GM12878 (cell line): ENCODE measurements at regions not wholly inside any gene's neighbourhood (a gene's known extent, or its start where the extent isn't known, plus 50 kb on each side); places are given as distances from the start of the nearest gene placed in this dataset.

Source experiments
- ATAC-seq: fragments of 200-7000 bp; cut with Tn5 transposase; 3 replicates; pipeline ENCODE4 v1.9.1; 2020; ENCODE audit warnings: mild to moderate bottlenecking, moderate library complexity
- BruUV-seq: library from RNA; stranded (reverse); fragments of 400-500 nt; replicated peaks from 2 replicates; lab custom pipeline; 2021; lab: Mats Ljungman, UMichigan
- CTCF ChIA-PET: fragments of 300-600 bp; sonication (Branson Sonifier 250); formaldehyde crosslinking; extraction: SDS; loops from one replicate; lab custom pipeline; 2021; ENCODE audit warnings: inconsistent platforms; lab: Yijun Ruan, JAX
- POLR2A ChIA-PET: fragments of 350-600 bp; formaldehyde crosslinking; extraction: SDS; loops from one replicate; lab custom pipeline; 2021; ENCODE audit warnings: inconsistent platforms; lab: Charles Lee
- RAD21 ChIA-PET: fragments of 300-600 bp; sonication (Branson Sonifier 250); formaldehyde crosslinking; loops from one replicate; lab custom pipeline; 2023; ENCODE audit warnings: antibody characterized with exemption; ENCODE audit not compliant: unreplicated experiment; lab: Charles Lee
- SMC1A ChIA-PET: fragments of 300-600 bp; sonication (Branson Sonifier 250); formaldehyde crosslinking; loops from one replicate; lab custom pipeline; 2023; ENCODE audit not compliant: unreplicated experiment, uncharacterized antibody; lab: Charles Lee
- DNase-seq: peaks from one replicate; pipeline ENCODE4 v3.0.0-alpha.2; 2011; ENCODE audit warnings: low read depth, low spot score
- FAIRE-seq: peaks from 3 replicates; lab custom pipeline; 2011; peaks lifted over from hg19 to GRCh38; lab: Jason Lieb, UNC
- H2AFZ ChIP-seq: 2 replicates; pipeline ENCODE4 v1.6.0; 2011; ENCODE audit warnings: low read depth, low read length, control low read depth; ENCODE audit not compliant: control insufficient read depth
- H3K27ac ChIP-seq: 2 replicates; pipeline ENCODE4 v1.5.1; 2011; ENCODE audit warnings: control low read depth; ENCODE audit not compliant: control insufficient read depth, insufficient read depth
- H3K27me3 ChIP-seq, 2 experiments: replicated peaks in 1 of 2; 2 replicates each; pipeline versions ENCODE4 v1.6.0 to v1.6.1; 2011; ENCODE audit warnings: low read length in 1 of 2; ENCODE audit not compliant: control insufficient read depth in 2 of 2, insufficient read depth in 2 of 2
- H3K36me3 ChIP-seq, 2 experiments: 2 replicates each; pipeline ENCODE4 v1.5.1; 2011; ENCODE audit warnings: low read length in 1 of 2; ENCODE audit not compliant: control insufficient read depth in 2 of 2, insufficient read depth in 2 of 2
- H3K4me1 ChIP-seq: 2 replicates; pipeline ENCODE4 v1.6.1; 2011; ENCODE audit warnings: mild to moderate bottlenecking, low read length, moderate library complexity, mixed read lengths; ENCODE audit not compliant: control insufficient read depth, insufficient read depth
- H3K4me2 ChIP-seq: 2 replicates; pipeline ENCODE4 v1.6.0; 2011; ENCODE audit warnings: control low read depth; ENCODE audit not compliant: control insufficient read depth, insufficient read depth
- H3K4me3 ChIP-seq: fragments of 200-600 bp; sonication (generic); 2 replicates; pipeline ENCODE4 v1.5.1; 2016
- H3K79me2 ChIP-seq: 2 replicates; pipeline ENCODE4 v1.6.0; 2011; ENCODE audit warnings: low read length; ENCODE audit not compliant: control insufficient read depth, insufficient read depth
- H3K9ac ChIP-seq: 2 replicates; pipeline ENCODE4 v1.8.0; 2011; ENCODE audit warnings: low read length, control low read depth, mixed read lengths; ENCODE audit not compliant: control insufficient read depth, insufficient read depth
- H3K9me3 ChIP-seq: replicated peaks from 3 replicates; pipeline ENCODE4 v1.5.1; 2011; ENCODE audit warnings: mild to moderate bottlenecking, low read length; ENCODE audit not compliant: control insufficient read depth, insufficient read depth
- H4K20me1 ChIP-seq: 2 replicates; pipeline ENCODE4 v1.6.0; 2011; ENCODE audit not compliant: control insufficient read depth, insufficient read depth
- CBFB ChIP-seq: IDR thresholded peaks from 2 replicates; pipeline ENCODE4 v1.6.1; 2016; ENCODE audit warnings: antibody characterized with exemption, low read depth
- CBX3 ChIP-seq: fragments of 200-600 bp; sonication (generic); IDR thresholded peaks from 2 replicates; pipeline ENCODE4 v1.6.1; 2016; ENCODE audit warnings: low read depth, borderline replicate concordance
- CREM ChIP-seq: IDR thresholded peaks from 2 replicates; pipeline ENCODE4 v1.6.1; 2014; ENCODE audit warnings: antibody characterized with exemption, low read depth
- EED ChIP-seq: sonication (generic); IDR thresholded peaks from 2 replicates; pipeline ENCODE4 v1.6.1; 2016; ENCODE audit warnings: antibody characterized with exemption, low read depth
- EP300 ChIP-seq, 2 experiments: fragments of 150-350 bp in 1 of 2; IDR thresholded peaks; 2 replicates each; pipeline ENCODE4 v1.6.1; 2011 to 2012; ENCODE audit warnings: low read depth in 2 of 2, low read length in 2 of 2, borderline replicate concordance in 1 of 2, improper control_type of control experiment in 1 of 2, inconsistent platforms in 1 of 2; ENCODE audit not compliant: control insufficient read depth in 1 of 2
- IKZF1 ChIP-seq: fragments of 450-650 bp; conservative IDR thresholded peaks from 2 replicates; pipeline ENCODE4 v1.6.1; 2017; ENCODE audit warnings: antibody characterized with exemption, mild to moderate bottlenecking
- MEF2B ChIP-seq: fragments of 450-650 bp; IDR thresholded peaks from 2 replicates; pipeline ENCODE4 v1.6.1; 2018; ENCODE audit warnings: mild to moderate bottlenecking, moderate library complexity; ENCODE audit not compliant: partially characterized antibody, poor library complexity, severe bottlenecking
- NBN ChIP-seq: fragments of 450-650 bp; IDR thresholded peaks from 2 replicates; pipeline ENCODE4 v1.6.1; 2016
- NFIC ChIP-seq: IDR thresholded peaks from 2 replicates; pipeline ENCODE4 v1.6.1; 2012; ENCODE audit warnings: low read depth, mild to moderate bottlenecking, inconsistent platforms, low read length, moderate library complexity
- PAX8 ChIP-seq: fragments of 450-650 bp; IDR thresholded peaks from 2 replicates; pipeline ENCODE4 v1.6.1; 2017; ENCODE audit warnings: mild to moderate bottlenecking, moderate library complexity
- PBX3 ChIP-seq: IDR thresholded peaks from 2 replicates; pipeline ENCODE4 v1.6.1; 2011; ENCODE audit warnings: mild to moderate bottlenecking, low read depth, low read length, moderate library complexity; ENCODE audit not compliant: insufficient replicate concordance
- RUNX3 ChIP-seq: IDR thresholded peaks from 2 replicates; pipeline ENCODE4 v1.6.1; 2012; ENCODE audit warnings: low read length, inconsistent platforms
- SMAD1 ChIP-seq: fragments of 450-650 bp; IDR thresholded peaks from 2 replicates; pipeline ENCODE4 v1.6.1; 2018; ENCODE audit warnings: mild to moderate bottlenecking, low read depth; ENCODE audit not compliant: partially characterized antibody
- SMAD5 ChIP-seq: IDR thresholded peaks from 2 replicates; pipeline ENCODE4 v1.6.1; 2016; ENCODE audit warnings: antibody characterized with exemption, low read depth
- SPI1 ChIP-seq: IDR thresholded peaks from 2 replicates; pipeline ENCODE4 v1.6.1; 2011; ENCODE audit warnings: low read depth, mild to moderate bottlenecking, low read length, moderate library complexity, borderline replicate concordance; ENCODE audit not compliant: insufficient read depth
- SRF ChIP-seq, 2 experiments: IDR thresholded peaks; 2 replicates each; pipeline ENCODE4 v1.6.1; 2011; ENCODE audit warnings: low read depth in 2 of 2, low read length in 2 of 2, mild to moderate bottlenecking in 1 of 2, moderate library complexity in 1 of 2
- STAT3 ChIP-seq: IDR thresholded peaks from 2 replicates; pipeline ENCODE4 v1.6.1; 2011; ENCODE audit warnings: low read depth, low read length, improper control_type of control experiment
- SUZ12 ChIP-seq: fragments of 200-600 bp; sonication (generic); IDR thresholded peaks from one replicate; pipeline ENCODE4 v1.6.1; 2018; ENCODE audit warnings: antibody characterized with exemption, mild to moderate bottlenecking; ENCODE audit not compliant: unreplicated experiment
- TBL1XR1 ChIP-seq: IDR thresholded peaks from 2 replicates; pipeline ENCODE4 v1.6.1; 2012; ENCODE audit warnings: low read depth, low read length, improper control_type of control experiment
- TCF12 ChIP-seq: IDR thresholded peaks from 2 replicates; pipeline ENCODE4 v1.6.1; 2011; ENCODE audit warnings: low read depth, mild to moderate bottlenecking, low read length
- YBX1 ChIP-seq: fragments of 450-650 bp; IDR thresholded peaks from 2 replicates; pipeline ENCODE4 v1.6.1; 2016; ENCODE audit warnings: antibody characterized with exemption
- ZBTB33 ChIP-seq: fragments of 450-650 bp; IDR thresholded peaks from 2 replicates; pipeline ENCODE4 v1.6.1; 2017; ENCODE audit warnings: mild to moderate bottlenecking
- ZNF217 ChIP-seq: fragments of 450-650 bp; IDR thresholded peaks from 2 replicates; pipeline ENCODE4 v1.6.1; 2017; ENCODE audit warnings: antibody characterized with exemption, mild to moderate bottlenecking
- WGBS: methylation state at CpG from one replicate; pipeline ENCODE4 v1.1.6; 2016; ENCODE audit warnings: low lambda C conversion rate; ENCODE audit not compliant: insufficient replicate concordance, insufficient coverage; ENCODE audit errors: missing lambda C conversion rate; 5-methylcytosine and 5-hydroxymethylcytosine counted together
- in situ Hi-C: fragments of 300-500 bp; cut with MboI; formaldehyde crosslinking; loops from 9 replicates; pipeline ENCODE4 v1.14.3; 2018; ENCODE audit warnings: mixed read lengths
- intact Hi-C: fragments of 100-400 bp; cut with micrococcal nuclease; formaldehyde crosslinking; loops from one replicate; pipeline ENCODE4 v1.14.2; 2022; ENCODE audit not compliant: unreplicated experiment

- TF ChIP-seq EP300 (IDR thresholded peaks at IDR 0.05; ENCODE audit: borderline replicate concordance in 1 of 2, control insufficient read depth in 1 of 2, low read depth in 2 of 2, low read length in 2 of 2) (no peak), NFIC (no peak), CREM (no peak), SMAD1 (no peak), RUNX3 (no peak), NBN (no peak), SMAD5 (no peak), PAX8 (no peak), ZBTB33 (no peak), EED (no peak), IKZF1 (no peak), STAT3 (no peak)
Measured at GRCh38 chr6:144847916-144848315, 562.8 kb downstream of the UTRN start (continued).

- Histone ChIP-seq H3K79me2 (no peaks in the 10 kb centered on the region), H2AFZ (no peak overlapping the region), H3K4me1 (no peaks in the 10 kb centered on the region), H3K4me3 (no peak overlapping the region), H3K9ac (no peak overlapping the region), H3K27ac (no peak overlapping the region), H3K4me2 (no peak overlapping the region), H3K27me3 (no peaks in the 10 kb centered on the region), H3K36me3 (no peaks in the 10 kb centered on the region), H4K20me1 (no peaks in the 10 kb centered on the region), H3K9me3 (no peaks in the 10 kb centered on the region)
- POLR2A ChIA-PET, result no interaction called here
- ATAC-seq, result no peak
- in situ Hi-C loops, result no loop called here
- no TSS peak for BruUV-seq
- no peak for FAIRE-seq
- TF ChIP-seq TCF12, result no peak
- TF ChIP-seq ZNF217, result no peak
- TF ChIP-seq SPI1, result no peak
- no peak for TF ChIP-seq SUZ12
- TF ChIP-seq TBL1XR1, result no peak
- TF ChIP-seq CBX3, result no peak
- TF ChIP-seq YBX1, result no peak
- TF ChIP-seq MEF2B, result no peak
- TF ChIP-seq CBFB, result no peak
- no peak for TF ChIP-seq PBX3
- TF ChIP-seq SRF (IDR thresholded peaks at IDR 0.05; ENCODE audit: low read depth in 2 of 2, low read length in 2 of 2), result no peak
- RAD21 ChIA-PET, result no interaction called here
- intact Hi-C loops, result no loop called here
- DNase-seq, result no peak
- SMC1A ChIA-PET, result interaction anchor here (0.8 kb wide), 1 partner anchor 90 kb away, joined by 3 read pairs; no protein-coding TSS in a partner anchor
- CTCF ChIA-PET, result no interaction called here
- 36% methylated on average over 2 of the region's 2 CpGs for WGBS
Measured at GRCh38 chr6:144849920-144850319, 564.8 kb downstream of the UTRN start.
